ENCODE measurements at regions not wholly inside any gene's neighbourhood (a gene's known extent, or its start where the extent isn't known, plus 50 kb on each side); places are given as distances from the start of the nearest gene placed in this dataset.

- DNase-seq (no peak), ATAC-seq (no peak)
- Mint-ChIP-seq H3K4me1 (ENCODE audit: low read depth) (no peaks in the 10 kb centered on the region), H3K36me3 (ENCODE audit: insufficient read depth) (peaks cover 7% of the 10 kb centered on the region), H3K27me3 (ENCODE audit: low read depth) (peaks cover 2% of the 10 kb centered on the region), H3K9me3 (no peaks in the 10 kb centered on the region), H3K4me3 (no peak overlapping the region)
Measured at GRCh38 chr13:99873832-99874430, 97.6 kb downstream of the ZIC5 start.

DNA sequence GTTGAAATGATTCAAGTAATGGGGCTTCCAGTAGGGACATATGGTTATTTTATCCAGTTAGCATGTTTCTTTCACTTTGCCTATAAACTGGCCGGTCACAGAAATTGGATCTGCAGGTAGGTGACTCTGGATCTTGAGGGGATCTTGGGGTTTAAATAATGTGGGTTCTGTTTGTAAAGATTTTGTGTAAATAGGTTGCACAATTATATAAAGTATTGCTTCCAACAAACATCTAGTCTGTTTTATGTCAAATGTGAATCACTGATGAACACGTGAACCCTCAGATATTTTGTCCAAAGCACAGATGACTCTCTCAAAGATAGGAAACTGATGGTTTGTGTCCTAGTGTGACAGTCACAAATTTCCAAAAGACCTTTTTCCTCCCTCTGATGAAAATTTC, 98.4 kb downstream of the ZIC5 start:
- H3K36me3 Mint-ChIP-seq (ENCODE audit: insufficient read depth), result peaks cover 7% of the 10 kb centered on the region
- no peak for ATAC-seq
- H3K4me3 Mint-ChIP-seq, result no peak overlapping the region
- DNase-seq, result no peak
- no peaks in the 10 kb centered on the region for H3K9me3 Mint-ChIP-seq
- peaks cover 2% of the 10 kb centered on the region for H3K27me3 Mint-ChIP-seq (ENCODE audit: low read depth)
- no peaks in the 10 kb centered on the region for H3K4me1 Mint-ChIP-seq (ENCODE audit: low read depth)

- H3K27me3 Mint-ChIP-seq (ENCODE audit: low read depth), result no peaks in the 10 kb centered on the region
- DNase-seq, result no peak
- no peak overlapping the region for H3K4me3 Mint-ChIP-seq
- no peaks in the 10 kb centered on the region for H3K9me3 Mint-ChIP-seq
- H3K4me1 Mint-ChIP-seq (ENCODE audit: low read depth), result no peaks in the 10 kb centered on the region
- no peak for ATAC-seq
- H3K36me3 Mint-ChIP-seq (ENCODE audit: insufficient read depth), result peaks cover 19% of the 10 kb centered on the region
Measured at GRCh38 chr13:99871249-99871898, 100.2 kb downstream of the ZIC5 start.

DNA sequence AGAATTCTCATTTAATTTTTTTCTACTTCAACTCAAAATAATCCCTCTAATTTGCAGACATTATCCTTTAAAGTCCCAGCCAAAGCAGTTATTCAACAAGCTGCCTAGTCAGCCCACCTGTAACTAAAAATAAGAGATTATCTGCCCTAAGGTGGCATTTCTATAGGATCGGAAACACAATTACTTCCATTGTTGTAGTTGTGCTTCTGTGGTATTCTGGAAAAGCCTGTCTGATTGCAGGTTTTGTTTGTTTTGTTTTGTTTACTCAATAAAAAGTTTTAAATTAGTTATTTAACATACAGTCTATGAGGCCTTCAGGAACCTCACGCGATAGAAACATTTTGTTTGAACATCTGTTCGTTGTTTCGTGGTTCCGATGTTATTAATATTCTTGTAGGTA, 101.0 kb downstream of the ZIC5 start:
- no peak for ATAC-seq
- no peaks in the 10 kb centered on the region for H3K4me1 Mint-ChIP-seq (ENCODE audit: low read depth)
- peaks cover 19% of the 10 kb centered on the region for H3K36me3 Mint-ChIP-seq (ENCODE audit: insufficient read depth)
- no peak overlapping the region for H3K4me3 Mint-ChIP-seq
- no peak for DNase-seq
- no peaks in the 10 kb centered on the region for H3K9me3 Mint-ChIP-seq
- H3K27me3 Mint-ChIP-seq (ENCODE audit: low read depth), result no peaks in the 10 kb centered on the region

DNA sequence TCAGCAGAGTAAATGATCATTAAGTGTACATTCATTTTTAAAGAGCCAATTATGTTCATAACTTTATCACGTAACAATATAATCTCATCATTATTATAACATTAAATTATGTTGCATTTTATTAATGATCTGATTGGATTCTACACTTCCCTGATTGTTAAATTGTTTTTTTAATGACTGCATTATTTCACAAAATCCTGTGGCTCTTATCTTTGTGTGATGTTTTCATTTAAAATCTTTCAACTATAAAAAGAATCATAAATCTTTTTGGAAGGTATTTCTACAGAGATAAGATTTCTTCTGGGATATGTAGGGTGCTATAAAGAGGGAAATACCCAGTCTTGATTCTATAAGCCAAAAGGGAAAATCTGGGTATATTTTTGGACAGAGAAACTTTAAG, 101.7 kb downstream of the ZIC5 start:
- Mint-ChIP-seq H3K4me3 (no peak overlapping the region), H3K36me3 (ENCODE audit: insufficient read depth) (peaks cover 20% of the 10 kb centered on the region), H3K27me3 (ENCODE audit: low read depth) (no peaks in the 10 kb centered on the region), H3K9me3 (no peaks in the 10 kb centered on the region), H3K4me1 (ENCODE audit: low read depth) (no peaks in the 10 kb centered on the region)
- DNase-seq (no peak), ATAC-seq (no peak)

GRCh38 chr13:99868767-99869166, 102.8 kb downstream of the ZIC5 start:
- no peaks in the 10 kb centered on the region for H3K27me3 Mint-ChIP-seq (ENCODE audit: low read depth)
- DNase-seq, result no peak
- no peaks in the 10 kb centered on the region for H3K9me3 Mint-ChIP-seq
- no peaks in the 10 kb centered on the region for H3K4me1 Mint-ChIP-seq (ENCODE audit: low read depth)
- peaks cover 26% of the 10 kb centered on the region for H3K36me3 Mint-ChIP-seq (ENCODE audit: insufficient read depth)
- no peak overlapping the region for H3K4me3 Mint-ChIP-seq
- ATAC-seq, result no peak

DNA sequence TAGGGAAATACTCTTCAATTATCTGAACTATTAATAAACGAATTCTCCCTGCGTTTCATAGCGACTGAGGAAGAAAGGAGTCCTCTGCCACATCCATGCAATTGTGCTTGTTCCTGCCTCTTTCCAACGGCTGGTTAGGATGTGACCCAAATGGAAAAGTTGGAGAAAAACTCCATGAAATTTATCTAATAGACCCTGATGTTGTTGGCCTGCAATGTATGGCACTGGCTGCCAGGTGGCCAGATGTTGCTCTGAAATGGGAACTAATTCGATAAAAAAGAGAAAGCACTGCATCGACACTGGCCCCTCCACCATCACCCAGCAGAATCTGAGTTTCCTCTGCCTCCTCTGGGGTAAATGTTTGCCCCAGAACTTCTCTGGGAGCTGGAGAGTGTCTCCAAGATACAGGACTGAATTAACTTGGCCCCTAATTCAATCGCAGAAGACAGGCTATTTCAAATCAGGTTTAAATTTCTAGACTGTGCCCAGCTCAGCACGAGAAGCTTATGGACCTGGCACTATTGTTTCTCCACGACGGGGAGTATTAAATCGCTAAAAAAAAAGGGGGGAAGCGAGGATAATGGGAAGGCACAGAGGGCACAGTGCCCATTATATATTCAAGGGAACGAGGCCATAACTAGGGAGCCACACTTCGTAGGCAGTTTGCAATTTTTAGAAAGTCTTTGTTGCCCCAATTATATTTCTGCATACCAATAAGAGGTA, 103.9 kb downstream of the ZIC5 start:
- ATAC-seq, result no peak
- Mint-ChIP-seq H3K4me3 (no peak overlapping the region), H3K27me3 (ENCODE audit: low read depth) (no peaks in the 10 kb centered on the region), H3K9me3 (no peaks in the 10 kb centered on the region), H3K36me3 (ENCODE audit: insufficient read depth) (peaks cover 28% of the 10 kb centered on the region), H3K4me1 (ENCODE audit: low read depth) (no peaks in the 10 kb centered on the region)
- no peak for DNase-seq

DNA sequence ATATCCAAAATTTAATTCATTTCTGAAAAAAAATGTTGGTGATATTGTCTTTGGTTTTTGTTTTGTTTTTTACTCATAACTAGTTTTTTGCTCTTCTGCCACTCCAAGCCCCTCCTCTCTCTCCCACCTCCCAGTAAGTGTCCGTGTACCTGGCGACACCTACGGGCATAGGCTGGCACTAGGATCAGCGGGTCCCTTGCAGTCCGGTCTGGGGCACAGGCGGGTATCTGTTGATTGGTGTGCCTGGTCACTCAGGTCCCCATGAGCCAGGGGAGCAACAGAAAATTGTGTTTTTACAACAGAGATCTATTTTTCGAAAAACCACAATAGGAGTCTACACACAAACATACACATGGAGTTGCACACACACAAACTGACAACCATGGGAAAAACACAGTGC, 104.8 kb downstream of the ZIC5 start:
- Mint-ChIP-seq H3K4me1 (ENCODE audit: low read depth) (no peaks in the 10 kb centered on the region), H3K36me3 (ENCODE audit: insufficient read depth) (peaks cover 31% of the 10 kb centered on the region), H3K4me3 (no peak overlapping the region), H3K9me3 (no peaks in the 10 kb centered on the region), H3K27me3 (ENCODE audit: low read depth) (no peaks in the 10 kb centered on the region)
- no peak for DNase-seq
- no peak for ATAC-seq

- H3K9me3 Mint-ChIP-seq, result no peaks in the 10 kb centered on the region
- no peaks in the 10 kb centered on the region for H3K4me1 Mint-ChIP-seq (ENCODE audit: low read depth)
- ATAC-seq (no peak), DNase-seq (no peak)
- no peaks in the 10 kb centered on the region for H3K27me3 Mint-ChIP-seq (ENCODE audit: low read depth)
- H3K36me3 Mint-ChIP-seq (ENCODE audit: insufficient read depth), result peaks cover 27% of the 10 kb centered on the region
- no peak overlapping the region for H3K4me3 Mint-ChIP-seq
Measured at GRCh38 chr13:99865420-99865930, 106.1 kb downstream of the ZIC5 start.

- no peaks in the 10 kb centered on the region for H3K27me3 Mint-ChIP-seq (ENCODE audit: low read depth)
- DNase-seq (no peak), ATAC-seq (no peak)
- H3K4me1 Mint-ChIP-seq (ENCODE audit: low read depth), result peaks cover 4% of the 10 kb centered on the region
- H3K9me3 Mint-ChIP-seq, result no peaks in the 10 kb centered on the region
- H3K36me3 Mint-ChIP-seq (ENCODE audit: insufficient read depth), result peaks cover 28% of the 10 kb centered on the region
- H3K4me3 Mint-ChIP-seq, result no peak overlapping the region
Measured at GRCh38 chr13:99864627-99864990, 107.0 kb downstream of the ZIC5 start.

GRCh38 chr13:99863789-99864626, 107.6 kb downstream of the ZIC5 start:
- no peak overlapping the region for H3K4me3 Mint-ChIP-seq
- no peaks in the 10 kb centered on the region for H3K9me3 Mint-ChIP-seq
- ATAC-seq (no peak), DNase-seq (no peak)
- H3K36me3 Mint-ChIP-seq (ENCODE audit: insufficient read depth), result peaks cover 30% of the 10 kb centered on the region
- H3K27me3 Mint-ChIP-seq (ENCODE audit: low read depth), result no peaks in the 10 kb centered on the region
- H3K4me1 Mint-ChIP-seq (ENCODE audit: low read depth), result peaks cover 10% of the 10 kb centered on the region

DNA sequence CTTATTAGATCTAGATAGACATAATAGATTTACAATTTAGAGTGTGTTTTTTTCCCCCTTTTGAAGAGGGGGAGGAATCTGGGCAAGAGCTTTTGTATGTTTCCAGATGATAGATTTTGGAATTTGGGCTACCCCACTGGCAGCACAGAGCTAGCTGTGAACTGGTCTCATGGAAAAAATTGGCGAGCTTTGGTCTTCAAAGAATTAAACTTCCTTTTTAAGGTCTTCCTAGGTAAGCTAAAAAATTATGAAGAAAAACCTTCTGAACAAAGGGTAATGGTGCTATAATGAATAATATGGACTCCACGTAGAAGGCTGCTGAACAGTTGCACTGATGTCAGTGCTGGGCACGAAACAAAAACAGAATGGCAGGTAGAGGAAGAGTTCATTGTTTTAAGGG, 109.3 kb downstream of the ZIC5 start:
- H3K27me3 Mint-ChIP-seq (ENCODE audit: low read depth), result no peaks in the 10 kb centered on the region

GRCh38 chr13:99861771-99862170, 109.8 kb downstream of the ZIC5 start:
- DNase-seq (no peak), ATAC-seq (no peak)
- H3K36me3 Mint-ChIP-seq (ENCODE audit: insufficient read depth), result peaks cover 29% of the 10 kb centered on the region
- H3K27me3 Mint-ChIP-seq (ENCODE audit: low read depth), result no peaks in the 10 kb centered on the region
- peaks cover 14% of the 10 kb centered on the region for H3K4me1 Mint-ChIP-seq (ENCODE audit: low read depth)
- no peaks in the 10 kb centered on the region for H3K9me3 Mint-ChIP-seq
- no peak overlapping the region for H3K4me3 Mint-ChIP-seq

More for the DNA sequence above, 109.3 kb downstream of the ZIC5 start:
- ATAC-seq (no peak), DNase-seq (no peak)
- Mint-ChIP-seq H3K4me3 (no peak overlapping the region), H3K36me3 (ENCODE audit: insufficient read depth) (peaks cover 33% of the 10 kb centered on the region), H3K4me1 (ENCODE audit: low read depth) (peaks cover 14% of the 10 kb centered on the region), H3K9me3 (no peaks in the 10 kb centered on the region)

DNA sequence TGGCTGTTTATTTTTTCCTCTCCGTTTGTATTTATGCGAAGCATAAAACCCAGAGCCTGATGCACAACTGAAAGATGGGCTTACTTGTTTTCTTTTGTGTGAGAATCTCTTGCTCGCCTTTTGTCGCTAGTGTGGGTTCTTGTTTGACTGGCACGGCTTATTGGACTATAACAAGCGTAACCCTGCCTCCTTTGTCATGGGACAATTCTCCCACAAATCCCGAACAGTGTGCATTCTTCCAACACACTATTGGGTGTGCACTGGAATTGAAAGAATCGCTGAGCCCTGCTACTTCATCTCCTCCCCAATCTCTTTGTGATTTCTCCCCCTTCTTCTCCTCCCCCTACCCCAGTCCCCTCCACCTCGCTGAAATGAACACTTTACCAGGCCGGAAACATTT, 110.8 kb downstream of the ZIC5 start:
- Mint-ChIP-seq H3K4me1 (ENCODE audit: low read depth) (peaks cover 14% of the 10 kb centered on the region), H3K27me3 (ENCODE audit: low read depth) (no peaks in the 10 kb centered on the region), H3K36me3 (ENCODE audit: insufficient read depth) (peaks cover 25% of the 10 kb centered on the region), H3K9me3 (no peaks in the 10 kb centered on the region), H3K4me3 (no peak overlapping the region)
- ATAC-seq, result no peak
- DNase-seq, result no peak
